Tibial nerve (tissue), 4 donors: ENCODE measurements at regions not wholly inside any gene's neighbourhood (a gene's known extent, or its start where the extent isn't known, plus 50 kb on each side); places are given as distances from the start of the nearest gene placed in this dataset.

ENCODE experiments used
- EP300 ChIP-seq, 2 donors: sonication (generic); formaldehyde crosslinking; IDR thresholded peaks; one replicate each; pipeline ENCODE4 v1.6.1; 2017; ENCODE audit warnings: antibody characterized with exemption in 2 of 2, mild to moderate bottlenecking in 1 of 2
- POLR2A ChIP-seq, 2 donors: fragments of 450-650 bp; IDR thresholded peaks; one replicate each; pipeline ENCODE4 v1.6.1; 2017; ENCODE audit warnings: antibody characterized with exemption in 2 of 2, mild to moderate bottlenecking in 2 of 2, moderate library complexity in 2 of 2
- TF ChIP-seq, protein P1 (sequence below), 5 experiments: fragments of 200-600 bp in 3 of 5; fragments of 450-650 bp in 2 of 5; sonication (generic) in 3 of 5; IDR thresholded peaks; one replicate each; pipeline ENCODE4 v1.5.1; 2016 to 2019; ENCODE audit warnings: antibody characterized with exemption in 5 of 5, mild to moderate bottlenecking in 3 of 5, moderate library complexity in 2 of 5

DNA sequence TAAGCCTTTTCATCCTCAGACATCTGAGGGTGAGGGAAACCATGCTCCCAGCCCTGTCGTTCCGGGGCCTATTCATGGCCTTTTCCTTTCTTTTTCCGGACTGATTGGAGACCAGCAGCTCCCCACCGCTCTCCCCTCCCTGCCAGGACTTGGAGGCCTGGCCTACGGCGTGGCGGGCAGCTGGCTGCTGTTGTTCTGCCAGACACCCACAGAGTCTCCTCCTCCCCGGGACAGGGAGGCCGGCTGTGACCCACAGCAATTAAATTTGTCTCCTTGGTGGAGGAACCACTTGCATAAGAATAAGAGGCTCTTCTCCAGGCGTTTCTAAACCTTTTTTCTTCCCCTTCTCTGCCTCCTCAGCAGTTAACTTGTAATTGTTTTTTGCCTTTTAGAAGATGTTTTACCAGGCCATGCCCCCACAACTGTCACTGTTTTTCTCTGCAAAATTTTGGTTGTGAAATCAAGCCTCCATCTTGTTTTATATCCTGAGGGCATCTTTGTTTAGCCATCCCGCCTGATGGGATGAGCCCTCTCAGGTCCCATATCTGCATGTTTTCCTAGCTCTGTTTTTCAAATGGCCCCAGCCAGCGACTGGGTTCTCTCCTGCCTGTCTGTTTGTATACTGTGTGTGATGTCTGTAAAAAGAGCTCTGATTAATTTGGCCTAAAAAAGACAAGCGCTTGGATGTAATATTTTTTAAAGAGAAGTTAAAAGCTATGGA lies 1060.0 kb upstream of the DDX18 start:
- TF ChIP-seq, protein P1, sequence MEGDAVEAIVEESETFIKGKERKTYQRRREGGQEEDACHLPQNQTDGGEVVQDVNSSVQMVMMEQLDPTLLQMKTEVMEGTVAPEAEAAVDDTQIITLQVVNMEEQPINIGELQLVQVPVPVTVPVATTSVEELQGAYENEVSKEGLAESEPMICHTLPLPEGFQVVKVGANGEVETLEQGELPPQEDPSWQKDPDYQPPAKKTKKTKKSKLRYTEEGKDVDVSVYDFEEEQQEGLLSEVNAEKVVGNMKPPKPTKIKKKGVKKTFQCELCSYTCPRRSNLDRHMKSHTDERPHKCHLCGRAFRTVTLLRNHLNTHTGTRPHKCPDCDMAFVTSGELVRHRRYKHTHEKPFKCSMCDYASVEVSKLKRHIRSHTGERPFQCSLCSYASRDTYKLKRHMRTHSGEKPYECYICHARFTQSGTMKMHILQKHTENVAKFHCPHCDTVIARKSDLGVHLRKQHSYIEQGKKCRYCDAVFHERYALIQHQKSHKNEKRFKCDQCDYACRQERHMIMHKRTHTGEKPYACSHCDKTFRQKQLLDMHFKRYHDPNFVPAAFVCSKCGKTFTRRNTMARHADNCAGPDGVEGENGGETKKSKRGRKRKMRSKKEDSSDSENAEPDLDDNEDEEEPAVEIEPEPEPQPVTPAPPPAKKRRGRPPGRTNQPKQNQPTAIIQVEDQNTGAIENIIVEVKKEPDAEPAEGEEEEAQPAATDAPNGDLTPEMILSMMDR (IDR thresholded peaks at IDR 0.05): no peak
- TF ChIP-seq POLR2A (IDR thresholded peaks at IDR 0.05): no peak
- no peak for TF ChIP-seq EP300 (IDR thresholded peaks at IDR 0.05)
